Prostate gland (tissue), 2 donors: ENCODE measurements at regions not wholly inside any gene's neighbourhood (a gene's known extent, or its start where the extent isn't known, plus 50 kb on each side); places are given as distances from the start of the nearest gene placed in this dataset.

Experiments
- CTCF ChIP-seq, 4 experiments: fragments of 200-600 bp in 2 of 4; fragments of 450-650 bp in 2 of 4; sonication (generic) in 2 of 4; IDR thresholded peaks; 1 replicate in 3 of 4; 2 replicates in 1 of 4; pipeline ENCODE4 v1.5.1; 2016 to 2019; ENCODE audit warnings: antibody characterized with exemption in 4 of 4, mild to moderate bottlenecking in 2 of 4, moderate library complexity in 2 of 4
- POLR2AphosphoS5 ChIP-seq: sonication (generic); formaldehyde crosslinking; IDR thresholded peaks from one replicate; pipeline ENCODE4 v1.6.1; 2017; ENCODE audit warnings: antibody characterized with exemption

- no peak for TF ChIP-seq CTCF (IDR thresholded peaks at IDR 0.05)
- no peak for TF ChIP-seq POLR2AphosphoS5
These were observed 226.8 kb downstream of the CDC14C start for GRCh38 chr7:49151146-49151545.
